ENCODE measurements at regions not wholly inside any gene's neighbourhood (a gene's known extent, or its start where the extent isn't known, plus 50 kb on each side); places are given as distances from the start of the nearest gene placed in this dataset.

- no peak overlapping the region for H3K27ac Mint-ChIP-seq
- H3K4me1 Mint-ChIP-seq: no peaks in the 10 kb centered on the region
- H3K36me3 Mint-ChIP-seq (ENCODE audit: low read depth): peaks cover 3% of the 10 kb centered on the region
- H3K4me3 Mint-ChIP-seq: no peak overlapping the region
- TF ChIP-seq CTCF (IDR thresholded peaks at IDR 0.05; ENCODE audit: unreplicated experiment in 3 of 3): no peak
- peaks cover 7% of the 10 kb centered on the region for H3K9me3 Mint-ChIP-seq
- H3K27me3 Mint-ChIP-seq (ENCODE audit: low read depth): no peaks in the 10 kb centered on the region
These were observed 77.8 kb upstream of the TARS1 start for GRCh38 chr5:33362915-33363314.

- no peak overlapping the region for H3K27ac Mint-ChIP-seq
- H3K27me3 Mint-ChIP-seq (ENCODE audit: low read depth): no peaks in the 10 kb centered on the region
- peaks cover 7% of the 10 kb centered on the region for H3K9me3 Mint-ChIP-seq
- no peak for TF ChIP-seq CTCF (IDR thresholded peaks at IDR 0.05; ENCODE audit: unreplicated experiment in 3 of 3)
- no peak overlapping the region for H3K4me3 Mint-ChIP-seq
- H3K36me3 Mint-ChIP-seq (ENCODE audit: low read depth): peaks cover 3% of the 10 kb centered on the region
- H3K4me1 Mint-ChIP-seq: peaks cover 2% of the 10 kb centered on the region
These were observed 77.2 kb upstream of the TARS1 start for GRCh38 chr5:33363537-33363936.

DNA sequence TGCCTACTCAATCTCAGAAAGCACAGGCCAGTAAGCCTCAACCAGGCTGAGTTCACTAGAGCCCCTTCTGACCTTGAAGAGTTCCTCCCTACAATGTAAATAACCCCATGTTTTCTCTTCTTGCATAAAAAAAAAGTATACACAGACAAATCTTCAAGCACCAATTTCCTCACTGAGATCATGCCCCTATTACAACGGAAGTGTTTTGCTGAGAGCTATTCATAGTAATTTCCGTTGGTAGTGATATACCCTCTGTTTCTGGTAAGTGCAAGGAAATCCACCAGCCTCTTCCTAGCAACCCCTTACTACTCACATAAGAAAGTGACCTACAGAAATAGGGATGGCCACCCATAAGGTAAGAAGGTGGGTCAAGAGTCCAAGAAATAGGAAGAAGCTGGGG, 76.4 kb upstream of the TARS1 start:
- H3K36me3 Mint-ChIP-seq (ENCODE audit: low read depth): peaks cover 3% of the 10 kb centered on the region
- peaks cover 5% of the 10 kb centered on the region for H3K9me3 Mint-ChIP-seq
- H3K27me3 Mint-ChIP-seq (ENCODE audit: low read depth): no peaks in the 10 kb centered on the region
- no peak for TF ChIP-seq CTCF (IDR thresholded peaks at IDR 0.05; ENCODE audit: unreplicated experiment in 3 of 3)
- no peak overlapping the region for H3K4me3 Mint-ChIP-seq
- peaks cover 4% of the 10 kb centered on the region for H3K4me1 Mint-ChIP-seq
- H3K27ac Mint-ChIP-seq: no peak overlapping the region

GRCh38 chr5:33367416-33367815, 73.3 kb upstream of the TARS1 start:
- Mint-ChIP-seq H3K27me3 (ENCODE audit: low read depth) (no peaks in the 10 kb centered on the region), H3K4me3 (no peak overlapping the region), H3K36me3 (ENCODE audit: low read depth) (no peaks in the 10 kb centered on the region), H3K9me3 (no peaks in the 10 kb centered on the region), H3K27ac (no peak overlapping the region), H3K4me1 (peaks cover 4% of the 10 kb centered on the region)
- TF ChIP-seq CTCF (IDR thresholded peaks at IDR 0.05; ENCODE audit: unreplicated experiment in 3 of 3): no peak

DNA sequence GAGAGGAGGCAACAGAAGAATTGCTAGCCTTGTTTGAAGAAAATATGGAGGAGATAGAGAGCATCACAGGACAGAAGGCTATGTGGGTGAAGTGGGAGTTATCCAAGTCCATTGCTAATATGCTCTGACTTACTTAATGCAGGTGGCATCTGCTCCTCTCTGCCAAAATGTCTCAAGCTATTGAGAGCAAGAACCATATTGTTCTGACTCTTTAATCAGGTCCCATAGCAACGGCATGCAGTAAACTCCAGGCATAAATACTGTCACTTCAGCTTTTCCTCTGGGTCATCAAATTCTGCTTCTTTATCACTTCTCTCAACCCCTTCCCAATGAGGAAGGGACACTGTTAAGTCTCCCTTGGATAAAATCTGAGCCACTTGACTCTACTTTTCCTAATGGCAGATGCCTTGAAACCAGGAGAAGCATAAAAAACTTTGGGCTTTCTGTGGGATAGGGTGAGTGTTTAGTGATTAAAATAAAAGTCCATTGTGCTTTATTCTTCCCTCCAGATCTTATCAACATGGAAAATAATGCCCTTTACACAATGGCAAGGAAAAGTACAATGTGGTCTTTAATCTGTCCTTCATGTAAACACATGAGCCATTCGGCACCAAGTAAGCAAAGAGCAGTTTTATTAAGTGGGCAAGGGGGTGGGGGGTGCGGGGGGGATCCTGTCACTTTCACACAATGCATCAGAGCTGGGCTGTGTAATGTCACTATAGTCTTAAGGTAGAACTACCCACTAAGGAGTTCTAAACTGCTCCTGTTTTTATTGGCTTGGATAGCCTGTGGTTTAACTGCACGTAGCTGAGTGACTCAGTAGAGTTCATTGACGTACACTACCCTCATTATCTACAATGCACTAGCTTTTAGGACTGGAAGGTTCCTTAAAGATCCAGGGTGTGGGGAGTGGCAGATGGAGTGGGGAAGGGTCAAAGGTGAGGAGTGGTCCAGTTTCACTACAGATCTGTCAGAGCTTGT, 71.0 kb upstream of the TARS1 start:
- H3K9me3 Mint-ChIP-seq: no peaks in the 10 kb centered on the region
- no peak overlapping the region for H3K27ac Mint-ChIP-seq
- H3K4me1 Mint-ChIP-seq: peaks cover 4% of the 10 kb centered on the region
- TF ChIP-seq CTCF (IDR thresholded peaks at IDR 0.05; ENCODE audit: unreplicated experiment in 3 of 3): no peak
- no peaks in the 10 kb centered on the region for H3K27me3 Mint-ChIP-seq (ENCODE audit: low read depth)
- no peaks in the 10 kb centered on the region for H3K36me3 Mint-ChIP-seq (ENCODE audit: low read depth)
- no peak overlapping the region for H3K4me3 Mint-ChIP-seq

- no peaks in the 10 kb centered on the region for H3K36me3 Mint-ChIP-seq (ENCODE audit: low read depth)
- H3K27me3 Mint-ChIP-seq (ENCODE audit: low read depth): no peaks in the 10 kb centered on the region
- H3K27ac Mint-ChIP-seq: no peak overlapping the region
- no peaks in the 10 kb centered on the region for H3K9me3 Mint-ChIP-seq
- TF ChIP-seq CTCF (IDR thresholded peaks at IDR 0.05; ENCODE audit: unreplicated experiment in 3 of 3): no peak
- H3K4me3 Mint-ChIP-seq: no peak overlapping the region
- H3K4me1 Mint-ChIP-seq: peaks cover 4% of the 10 kb centered on the region
These were observed 70.3 kb upstream of the TARS1 start for GRCh38 chr5:33370466-33370859.

All from nephron (organoid).